Spinal cord (tissue), 9 donors: ENCODE measurements at regions not wholly inside any gene's neighbourhood (a gene's known extent, or its start where the extent isn't known, plus 50 kb on each side); places are given as distances from the start of the nearest gene placed in this dataset.
"Not testable (repeated sequence)": the region's sequence is repeated elsewhere in the genome, so short reads cannot be mapped to it uniquely, and the experiment has no call there.

Source experiments
- DNase-seq, 6 donors: peaks; one replicate each; pipeline versions ENCODE4 v3.0.0 to v3.0.0-alpha.2; 2013 to 2015; ENCODE audit warnings: low spot score in 6 of 6, low read depth in 4 of 6
- H3K27ac ChIP-seq: one replicate; pipeline ENCODE4 v1.5.1; 2013; ENCODE audit warnings: low read depth, low read length, control low read depth
- H3K27me3 ChIP-seq: one replicate; pipeline ENCODE4 v1.6.1; 2013; ENCODE audit warnings: low read length; ENCODE audit not compliant: control insufficient read depth, insufficient read depth
- H3K36me3 ChIP-seq: one replicate; pipeline ENCODE4 v1.6.1; 2013; ENCODE audit warnings: low read length; ENCODE audit not compliant: control insufficient read depth, insufficient read depth
- H3K4me1 ChIP-seq: one replicate; pipeline ENCODE4 v1.6.1; 2013; ENCODE audit warnings: low read length; ENCODE audit not compliant: control insufficient read depth, insufficient read depth
- H3K4me3 ChIP-seq: one replicate; pipeline ENCODE4 v1.5.1; 2013; ENCODE audit warnings: low read depth, low read length, control low read depth
- H3K9me3 ChIP-seq: one replicate; pipeline ENCODE4 v1.6.1; 2013; ENCODE audit warnings: low read length; ENCODE audit not compliant: control insufficient read depth, insufficient read depth
- WGBS: methylation state at CpG from one replicate; pipeline ENCODE4 v1.1.5; 2013; ENCODE audit warnings: missing lambda C conversion rate; ENCODE audit not compliant: insufficient coverage; 5-methylcytosine and 5-hydroxymethylcytosine counted together
- donor health status: healthy.

- Histone ChIP-seq H3K27ac (no peak overlapping the region), H3K9me3 (no peaks in the 10 kb centered on the region), H3K27me3 (no peaks in the 10 kb centered on the region), H3K36me3 (no peaks in the 10 kb centered on the region), H3K4me1 (no peaks in the 10 kb centered on the region), H3K4me3 (no peak overlapping the region)
- no peak for DNase-seq
- WGBS, result 14% methylated on average over 1 of the region's 1 CpG
Observed at GRCh38 chr7:119720541-119720940, 552.4 kb upstream of the KCND2 start.

GRCh38 chr7:119724041-119724792, 548.8 kb upstream of the KCND2 start:
- Histone ChIP-seq H3K36me3 (no peaks in the 10 kb centered on the region), H3K27ac (no peak overlapping the region), H3K4me1 (no peaks in the 10 kb centered on the region), H3K9me3 (no peaks in the 10 kb centered on the region), H3K27me3 (no peaks in the 10 kb centered on the region), H3K4me3 (no peak overlapping the region)
- WGBS, result 80% methylated on average over 12 of the region's 13 CpGs
- DNase-seq, result no peak

- no peak for DNase-seq
- WGBS, result 83% methylated on average over 2 of the region's 4 CpGs
- no peak overlapping the region for H3K27ac ChIP-seq
- no peaks in the 10 kb centered on the region for H3K9me3 ChIP-seq
- no peaks in the 10 kb centered on the region for H3K36me3 ChIP-seq
- H3K4me3 ChIP-seq, result no peak overlapping the region
- no peaks in the 10 kb centered on the region for H3K4me1 ChIP-seq
- no peaks in the 10 kb centered on the region for H3K27me3 ChIP-seq
Observed at GRCh38 chr7:119733127-119733879, 539.7 kb upstream of the KCND2 start.

- H3K4me3 ChIP-seq, result no peak overlapping the region
- H3K27me3 ChIP-seq, result no peaks in the 10 kb centered on the region
- DNase-seq, result no peak
- no peaks in the 10 kb centered on the region for H3K9me3 ChIP-seq
- no peaks in the 10 kb centered on the region for H3K36me3 ChIP-seq
- no peaks in the 10 kb centered on the region for H3K4me1 ChIP-seq
- no peak overlapping the region for H3K27ac ChIP-seq
Observed at GRCh38 chr7:119737390-119737789, 535.6 kb upstream of the KCND2 start.

GRCh38 chr7:119745280-119745679, 527.7 kb upstream of the KCND2 start:
- WGBS, result no CpG with 5 or more reads among the region's 1 CpG

GRCh38 chr7:119748251-119748860, 524.6 kb upstream of the KCND2 start:
- Histone ChIP-seq H3K4me1 (no peaks in the 10 kb centered on the region), H3K9me3 (no peaks in the 10 kb centered on the region), H3K36me3 (no peaks in the 10 kb centered on the region), H3K4me3 (no peak overlapping the region), H3K27ac (no peak overlapping the region), H3K27me3 (no peaks in the 10 kb centered on the region)
- DNase-seq, result peak in 2 of 6 donors; percentile 13 to 47
- no CpG with 5 or more reads among the region's 1 CpG for WGBS

More at GRCh38 chr7:119745280-119745679, 527.7 kb upstream of the KCND2 start:
- H3K36me3 ChIP-seq, H3K27me3 ChIP-seq, H3K4me1 ChIP-seq, DNase-seq, H3K9me3 ChIP-seq, H3K27ac ChIP-seq, H3K4me3 ChIP-seq: not testable (repeated sequence)

GRCh38 chr7:119748991-119749390, 524.0 kb upstream of the KCND2 start:
- no peaks in the 10 kb centered on the region for H3K9me3 ChIP-seq

GRCh38 chr7:119756687-119757086, 516.3 kb upstream of the KCND2 start:
- Histone ChIP-seq H3K27me3 (no peaks in the 10 kb centered on the region), H3K36me3 (no peaks in the 10 kb centered on the region), H3K4me3 (no peak overlapping the region), H3K4me1 (no peaks in the 10 kb centered on the region), H3K27ac (no peak overlapping the region), H3K9me3 (no peaks in the 10 kb centered on the region)
- DNase-seq, result no peak

More at GRCh38 chr7:119748991-119749390, 524.0 kb upstream of the KCND2 start:
- WGBS, result 100% methylated on average over 1 of the region's 2 CpGs
- H3K27me3 ChIP-seq, result no peaks in the 10 kb centered on the region
- no peak overlapping the region for H3K4me3 ChIP-seq
- no peak overlapping the region for H3K27ac ChIP-seq
- DNase-seq, result peak in 1 of 6 donors; percentile 73
- H3K36me3 ChIP-seq, result no peaks in the 10 kb centered on the region
- H3K4me1 ChIP-seq, result no peaks in the 10 kb centered on the region

GRCh38 chr7:119758254-119758653, 514.7 kb upstream of the KCND2 start:
- Histone ChIP-seq H3K4me1 (no peaks in the 10 kb centered on the region), H3K27ac (no peak overlapping the region), H3K4me3 (no peak overlapping the region), H3K9me3 (no peaks in the 10 kb centered on the region), H3K27me3 (no peaks in the 10 kb centered on the region), H3K36me3 (no peaks in the 10 kb centered on the region)
- DNase-seq, result no peak

GRCh38 chr7:119761776-119762175, 511.2 kb upstream of the KCND2 start:
- Histone ChIP-seq H3K27me3 (no peaks in the 10 kb centered on the region), H3K4me1 (no peaks in the 10 kb centered on the region), H3K9me3 (no peaks in the 10 kb centered on the region), H3K4me3 (no peak overlapping the region), H3K27ac (no peak overlapping the region), H3K36me3 (no peaks in the 10 kb centered on the region)
- no CpG with 5 or more reads among the region's 1 CpG for WGBS
- no peak for DNase-seq
